ENCODE measurements at regions not wholly inside any gene's neighbourhood (a gene's known extent, or its start where the extent isn't known, plus 50 kb on each side); places are given as distances from the start of the nearest gene placed in this dataset.

- no peak for TF ChIP-seq POLR2A (IDR thresholded peaks at IDR 0.05)
- no peak for TF ChIP-seq CTCF (IDR thresholded peaks at IDR 0.05)
These were observed 156.1 kb downstream of the PTCSC3 start for GRCh38 chr14:36020120-36021029.

GRCh38 chr14:36019126-36019525 lies 157.4 kb downstream of the PTCSC3 start:
- no peak overlapping the region for H3K27ac ChIP-seq
- TF ChIP-seq POLR2A (IDR thresholded peaks at IDR 0.05) (no peak), CTCF (IDR thresholded peaks at IDR 0.05) (no peak)
- no peaks in the 10 kb centered on the region for H3K9me3 ChIP-seq (replicated peaks in 1 of 3)
- intact Hi-C loops (cut with DNase I): no loop called here
- H3K27me3 ChIP-seq: no peaks in the 10 kb centered on the region
- no peak overlapping the region for H3K4me3 ChIP-seq
- DNase-seq: no peak
- H3K4me1 ChIP-seq (replicated peaks in 1 of 2): no peaks in the 10 kb centered on the region
- 85 to 90% (median 87%) methylated on average over 5 of the region's 5 CpGs for WGBS, 4 donors
- H3K36me3 ChIP-seq (replicated peaks in 1 of 2): no peaks in the 10 kb centered on the region

More at GRCh38 chr14:36020120-36021029, 156.1 kb downstream of the PTCSC3 start:
- WGBS, 4 donors: 81 to 87% (median 85%) methylated on average over 8 of the region's 8 CpGs
- H3K27ac ChIP-seq: no peak overlapping the region
- H3K27me3 ChIP-seq: no peaks in the 10 kb centered on the region
- H3K9me3 ChIP-seq (replicated peaks in 1 of 3): no peaks in the 10 kb centered on the region
- H3K36me3 ChIP-seq (replicated peaks in 1 of 2): no peaks in the 10 kb centered on the region
- H3K4me1 ChIP-seq (replicated peaks in 1 of 2): no peaks in the 10 kb centered on the region
- H3K4me3 ChIP-seq: no peak overlapping the region
- no peak for DNase-seq
- intact Hi-C loops (cut with DNase I): no loop called here

- intact Hi-C loops (cut with DNase I): no loop called here
- H3K27ac ChIP-seq: no peak overlapping the region
These were observed 162.3 kb downstream of the PTCSC3 start for GRCh38 chr14:36014236-36014635.

GRCh38 chr14:36013483-36013882 lies 163.0 kb downstream of the PTCSC3 start:
- DNase-seq: no peak
- Histone ChIP-seq H3K27me3 (no peaks in the 10 kb centered on the region), H3K36me3 (replicated peaks in 1 of 2) (no peaks in the 10 kb centered on the region), H3K27ac (no peak overlapping the region), H3K4me1 (replicated peaks in 1 of 2) (no peaks in the 10 kb centered on the region), H3K9me3 (replicated peaks in 1 of 3) (no peaks in the 10 kb centered on the region), H3K4me3 (no peak overlapping the region)
- TF ChIP-seq CTCF (IDR thresholded peaks at IDR 0.05) (no peak), POLR2A (IDR thresholded peaks at IDR 0.05) (no peak)
- intact Hi-C loops (cut with DNase I): no loop called here
- WGBS, 4 donors: 85 to 100% (median 93%) methylated on average over 1 to 3 of the region's 3 CpGs

More at GRCh38 chr14:36014236-36014635, 162.3 kb downstream of the PTCSC3 start:
- no peaks in the 10 kb centered on the region for H3K36me3 ChIP-seq (replicated peaks in 1 of 2)
- no peak overlapping the region for H3K4me3 ChIP-seq
- H3K9me3 ChIP-seq (replicated peaks in 1 of 3): no peaks in the 10 kb centered on the region
- no peaks in the 10 kb centered on the region for H3K27me3 ChIP-seq
- WGBS, 4 donors: 78 to 97% (median 88%) methylated on average over 4 to 9 of the region's 9 CpGs
- TF ChIP-seq CTCF (IDR thresholded peaks at IDR 0.05): no peak
- no peak for TF ChIP-seq POLR2A (IDR thresholded peaks at IDR 0.05)
- DNase-seq: no peak
- H3K4me1 ChIP-seq (replicated peaks in 1 of 2): no peaks in the 10 kb centered on the region

Data from adrenal gland (tissue), 9 donors.